Astrocyte (in vitro differentiated cells and primary cell): ENCODE measurements at regions not wholly inside any gene's neighbourhood (a gene's known extent, or its start where the extent isn't known, plus 50 kb on each side); places are given as distances from the start of the nearest gene placed in this dataset.
"Not testable (repeated sequence)": the region's sequence is repeated elsewhere in the genome, so short reads cannot be mapped to it uniquely, and the experiment has no call there.

Experiments used
- CTCF ChIP-seq: IDR thresholded peaks from 2 replicates; pipeline ENCODE4 v1.5.1; 2011; ENCODE audit warnings: low read depth, mild to moderate bottlenecking, inconsistent platforms, low read length, moderate library complexity; ENCODE audit not compliant: insufficient read depth
- EZH2 ChIP-seq: IDR thresholded peaks from 2 replicates; pipeline ENCODE4 v1.6.1; 2012; ENCODE audit warnings: mild to moderate bottlenecking, low read length, inconsistent platforms; ENCODE audit not compliant: insufficient read depth

DNA sequence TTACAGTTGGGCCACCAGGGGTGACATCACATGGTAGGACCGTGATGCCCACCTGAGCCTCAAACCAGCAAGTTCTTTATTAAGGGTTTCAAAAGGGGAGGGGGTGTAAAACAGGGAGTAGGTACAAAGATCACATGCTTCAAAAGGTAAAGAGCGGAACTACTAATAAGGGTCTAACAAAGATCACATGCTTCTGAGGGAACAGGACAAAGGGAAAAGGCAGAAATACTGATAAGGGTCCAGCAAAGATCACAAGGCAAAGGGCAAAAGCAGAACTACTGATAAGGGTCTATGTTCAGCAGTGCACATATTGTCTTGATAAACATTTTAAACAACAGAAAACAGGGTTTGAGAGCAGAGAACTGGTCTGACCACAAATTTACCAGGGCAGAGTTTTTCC is 246.8 kb upstream of the ARHGEF26 start:
- not testable (repeated sequence) for TF ChIP-seq CTCF, EZH2
